Naive thymus-derived CD4-positive, alpha-beta T cell (primary cell): ENCODE measurements at regions not wholly inside any gene's neighbourhood (a gene's known extent, or its start where the extent isn't known, plus 50 kb on each side); places are given as distances from the start of the nearest gene placed in this dataset.
A peak's percentile ranks its signal among the peaks of the same experiment; 100 is the strongest.

Source experiments
- ATAC-seq: fragments of 150-1000 bp; cut with Tn5 transposase; 2 replicates; pipeline ENCODE4 v1.10.0; 2021; ENCODE audit warnings: mild to moderate bottlenecking, moderate library complexity
- CTCF ChIA-PET: fragments of 350-600 bp; sonication (Branson Sonifier 250); formaldehyde crosslinking; loops from one replicate; lab custom pipeline; 2021; ENCODE audit warnings: antibody characterized with exemption; lab: Charles Lee
- POLR2A ChIA-PET: fragments of 350-600 bp; sonication (Branson Sonifier 250); formaldehyde crosslinking; loops from one replicate; lab custom pipeline; 2021; ENCODE audit warnings: antibody characterized with exemption, inconsistent platforms; lab: Charles Lee
- DNase-seq, 9 donors: peaks; one replicate each; pipeline versions ENCODE4 v3.0.0 to v3.0.0-alpha.2; 2020 to 2022; ENCODE audit warnings: mixed read lengths in 1 of 9
- H3K27ac ChIP-seq: one replicate; pipeline ENCODE4 v1.7.0; 2013; ENCODE audit warnings: mild to moderate bottlenecking, low read depth, low read length, moderate library complexity
- H3K27me3 ChIP-seq, 2 donors: one replicate each; pipeline ENCODE4 v1.7.0; 2013; ENCODE audit warnings: low read length in 2 of 2, mild to moderate bottlenecking in 2 of 2, moderate library complexity in 2 of 2; ENCODE audit not compliant: control insufficient read depth in 2 of 2, insufficient read depth in 2 of 2
- H3K36me3 ChIP-seq, 3 experiments: 1 replicate in 2 of 3; 2 replicates in 1 of 3; pipeline ENCODE4 v1.7.0; 2013; ENCODE audit warnings: low read length in 3 of 3, mild to moderate bottlenecking in 3 of 3, moderate library complexity in 1 of 3; ENCODE audit not compliant: insufficient read depth in 3 of 3, control insufficient read depth in 2 of 3
- H3K4me1 ChIP-seq, 2 donors: one replicate each; pipeline ENCODE4 v1.7.0; 2013; ENCODE audit warnings: low read length in 2 of 2, mild to moderate bottlenecking in 2 of 2, moderate library complexity in 1 of 2; ENCODE audit not compliant: control insufficient read depth in 2 of 2, insufficient read depth in 2 of 2
- H3K4me3 ChIP-seq: 2 replicates; pipeline ENCODE4 v1.7.0; 2013; ENCODE audit warnings: mild to moderate bottlenecking, low read length
- H3K9me3 ChIP-seq, 3 experiments: 1 replicate in 2 of 3; 2 replicates in 1 of 3; pipeline ENCODE4 v1.7.0; 2013; ENCODE audit warnings: low read length in 3 of 3; ENCODE audit not compliant: control insufficient read depth in 2 of 3
- H3K27ac Mint-ChIP-seq, 9 donors: one replicate each; pipeline ENCODE4 v1.8.0; 2020 to 2022; ENCODE audit warnings: mixed read lengths in 9 of 9, mild to moderate bottlenecking in 8 of 9, moderate library complexity in 5 of 9, inconsistent platforms in 2 of 9
- H3K27me3 Mint-ChIP-seq, 5 donors: one replicate each; pipeline ENCODE4 v1.8.0; 2021 to 2022; ENCODE audit warnings: mixed read lengths in 5 of 5, mild to moderate bottlenecking in 1 of 5
- H3K36me3 Mint-ChIP-seq, 5 donors: one replicate each; pipeline ENCODE4 v1.8.0; 2020 to 2022; ENCODE audit warnings: mixed read lengths in 5 of 5, mild to moderate bottlenecking in 3 of 5, inconsistent platforms in 1 of 5
- H3K4me1 Mint-ChIP-seq, 7 donors: one replicate each; pipeline ENCODE4 v1.8.0; 2020 to 2022; ENCODE audit warnings: mixed read lengths in 7 of 7, mild to moderate bottlenecking in 3 of 7, inconsistent platforms in 1 of 7
- H3K4me3 Mint-ChIP-seq, 10 donors: one replicate each; pipeline ENCODE4 v1.8.0; 2020 to 2022; ENCODE audit warnings: mild to moderate bottlenecking in 10 of 10, mixed read lengths in 10 of 10, moderate library complexity in 6 of 10, inconsistent platforms in 2 of 10
- H3K9me3 Mint-ChIP-seq, 11 donors: one replicate each; pipeline ENCODE4 v1.8.0; 2020 to 2022; ENCODE audit warnings: mixed read lengths in 11 of 11, mild to moderate bottlenecking in 4 of 11, inconsistent platforms in 1 of 11, moderate library complexity in 1 of 11
- intact Hi-C, 2 donors: fragments of 100-400 bp; cut with micrococcal nuclease; formaldehyde crosslinking; loops; one replicate each; pipeline ENCODE4 v1.15.1; 2023

GRCh38 chr4:35038079-35038805, 1206.1 kb downstream of the ARAP2 start:
- DNase-seq = no peak
- H3K4me1 Mint-ChIP-seq = no peaks in the 10 kb centered on the region
- Histone ChIP-seq H3K27me3 (no peaks in the 10 kb centered on the region), H3K27ac (no peak overlapping the region), H3K36me3 (no peaks in the 10 kb centered on the region), H3K4me3 (no peak overlapping the region), H3K9me3 (peaks cover 0 to 2% (median 0%) of the 10 kb centered on the region in 3 experiments), H3K4me1 (no peaks in the 10 kb centered on the region)
- intact Hi-C loops = no loop called here
- H3K4me3 Mint-ChIP-seq = no peak overlapping the region
- H3K27me3 Mint-ChIP-seq = no peaks in the 10 kb centered on the region
- ChIA-PET POLR2A (no interaction called here), CTCF (no interaction called here)
- no peak overlapping the region for H3K27ac Mint-ChIP-seq
- peaks cover under 1 to 25% (median 4%) of the 10 kb centered on the region in 11 donors for H3K9me3 Mint-ChIP-seq
- peak; percentile 20 for ATAC-seq
- H3K36me3 Mint-ChIP-seq = no peaks in the 10 kb centered on the region

DNA sequence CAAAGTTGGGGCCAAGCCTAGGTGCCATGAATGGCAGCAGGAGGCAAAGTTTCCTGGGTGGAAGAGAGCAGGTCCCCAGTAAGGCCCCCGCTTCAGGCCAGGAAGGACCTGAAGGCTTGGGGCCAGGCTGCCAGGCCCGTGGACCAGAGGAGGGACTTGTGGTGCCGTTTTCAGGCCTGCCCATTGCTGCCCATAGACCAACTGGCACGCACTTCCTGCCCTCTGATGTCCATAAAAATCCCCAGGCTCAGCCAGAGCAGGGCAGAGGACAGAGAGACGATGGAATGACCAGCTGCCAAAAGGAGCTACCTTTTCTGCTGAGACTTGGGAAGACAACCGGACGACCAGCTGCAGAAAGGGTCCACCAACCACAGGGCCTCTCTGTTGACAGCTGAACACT, 1205.5 kb downstream of the ARAP2 start:
- POLR2A ChIA-PET = no interaction called here
- Histone ChIP-seq H3K4me1 (no peaks in the 10 kb centered on the region), H3K27ac (no peak overlapping the region), H3K27me3 (no peaks in the 10 kb centered on the region), H3K36me3 (no peaks in the 10 kb centered on the region), H3K4me3 (no peak overlapping the region), H3K9me3 (peaks cover 0 to 2% (median 0%) of the 10 kb centered on the region in 3 experiments)
- DNase-seq (no peak), ATAC-seq (no peak)
- Mint-ChIP-seq H3K4me1 (no peaks in the 10 kb centered on the region), H3K4me3 (no peak overlapping the region), H3K27ac (no peak overlapping the region), H3K27me3 (no peaks in the 10 kb centered on the region), H3K36me3 (no peaks in the 10 kb centered on the region), H3K9me3 (peaks cover 0 to 25% (median 3%) of the 10 kb centered on the region in 11 donors)
- CTCF ChIA-PET = no interaction called here
- intact Hi-C loops = no loop called here

DNA sequence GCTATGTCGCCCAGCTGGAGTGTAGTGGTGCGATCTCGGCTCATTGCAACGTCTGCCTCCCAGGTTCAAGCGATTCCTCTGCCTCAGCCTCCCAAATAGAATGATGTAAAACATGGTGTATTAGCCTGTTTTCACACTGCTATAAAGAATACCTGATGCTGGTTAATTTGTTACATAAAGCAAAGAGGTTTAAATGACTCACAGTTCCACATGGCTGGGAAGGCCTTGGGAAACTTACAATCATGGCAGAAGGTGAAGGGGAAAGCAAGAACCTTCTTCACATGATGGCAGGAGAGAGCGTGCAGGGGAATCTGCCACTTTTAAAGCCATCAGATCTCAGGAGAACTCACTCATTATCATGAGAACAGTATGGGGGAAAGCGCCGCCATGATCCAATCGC, 1191.8 kb downstream of the ARAP2 start:
- intact Hi-C loops = no loop called here

DNA sequence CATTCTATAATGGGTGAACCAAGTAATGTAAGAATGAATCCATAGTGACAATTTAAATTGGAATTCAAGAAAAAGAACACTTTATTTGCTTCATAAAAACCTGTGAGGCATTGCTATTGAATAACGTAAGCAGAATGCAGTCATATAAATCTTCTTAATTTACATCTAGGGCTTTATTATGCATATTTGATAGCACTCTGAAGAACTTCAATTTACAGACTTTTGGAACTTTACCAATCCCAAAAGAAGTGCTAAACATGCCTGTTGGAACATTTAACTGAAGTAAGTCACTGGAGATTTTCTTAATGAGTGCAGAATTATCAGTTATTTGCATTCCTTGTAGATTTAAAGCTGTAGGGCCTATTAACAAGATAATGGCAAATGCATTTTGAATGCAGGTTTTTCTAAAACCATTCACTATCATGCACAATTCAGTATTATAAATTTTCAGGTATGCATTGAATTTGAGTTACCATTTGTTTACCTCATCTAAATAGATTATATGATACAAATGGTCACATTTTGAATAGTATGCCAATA, 1181.2 kb downstream of the ARAP2 start:
- Mint-ChIP-seq H3K4me3 (no peak overlapping the region), H3K27me3 (no peaks in the 10 kb centered on the region), H3K27ac (no peak overlapping the region), H3K9me3 (peaks cover 0 to 7% (median 3%) of the 10 kb centered on the region in 11 donors), H3K36me3 (no peaks in the 10 kb centered on the region), H3K4me1 (no peaks in the 10 kb centered on the region)
- POLR2A ChIA-PET = no interaction called here
- intact Hi-C loops = no loop called here
- ATAC-seq (no peak), DNase-seq (no peak)
- no peak overlapping the region for H3K27ac ChIP-seq
- H3K4me1 ChIP-seq = no peaks in the 10 kb centered on the region
- H3K9me3 ChIP-seq = no peaks in the 10 kb centered on the region
- no peak overlapping the region for H3K4me3 ChIP-seq
- no peaks in the 10 kb centered on the region for H3K36me3 ChIP-seq
- H3K27me3 ChIP-seq = no peaks in the 10 kb centered on the region
- CTCF ChIA-PET = no interaction called here

More for the DNA sequence above, 1191.8 kb downstream of the ARAP2 start:
- no peaks in the 10 kb centered on the region for H3K4me1 ChIP-seq
- H3K4me3 ChIP-seq = no peak overlapping the region
- Mint-ChIP-seq H3K4me3 (no peak overlapping the region), H3K27me3 (no peaks in the 10 kb centered on the region), H3K9me3 (peaks cover 0 to 10% (median under 1%) of the 10 kb centered on the region in 11 donors), H3K4me1 (no peaks in the 10 kb centered on the region), H3K27ac (no peak overlapping the region), H3K36me3 (no peaks in the 10 kb centered on the region)
- ChIA-PET POLR2A (no interaction called here), CTCF (no interaction called here)
- H3K9me3 ChIP-seq = no peaks in the 10 kb centered on the region
- no peak overlapping the region for H3K27ac ChIP-seq
- no peak for ATAC-seq
- no peaks in the 10 kb centered on the region for H3K36me3 ChIP-seq
- DNase-seq = no peak
- H3K27me3 ChIP-seq = no peaks in the 10 kb centered on the region

GRCh38 chr4:35066406-35066805, 1177.9 kb downstream of the ARAP2 start:
- Histone ChIP-seq H3K36me3 (no peaks in the 10 kb centered on the region), H3K27ac (no peak overlapping the region), H3K4me3 (no peak overlapping the region), H3K4me1 (no peaks in the 10 kb centered on the region), H3K9me3 (no peaks in the 10 kb centered on the region), H3K27me3 (no peaks in the 10 kb centered on the region)
- no peak overlapping the region for H3K4me3 Mint-ChIP-seq
- no peaks in the 10 kb centered on the region for H3K4me1 Mint-ChIP-seq
- ChIA-PET CTCF (no interaction called here), POLR2A (no interaction called here)
- no peak overlapping the region for H3K27ac Mint-ChIP-seq
- DNase-seq (no peak), ATAC-seq (no peak)
- intact Hi-C loops = no loop called here
- peaks cover 0 to 6% (median 0%) of the 10 kb centered on the region in 11 donors for H3K9me3 Mint-ChIP-seq
- no peaks in the 10 kb centered on the region for H3K36me3 Mint-ChIP-seq
- no peaks in the 10 kb centered on the region for H3K27me3 Mint-ChIP-seq

DNA sequence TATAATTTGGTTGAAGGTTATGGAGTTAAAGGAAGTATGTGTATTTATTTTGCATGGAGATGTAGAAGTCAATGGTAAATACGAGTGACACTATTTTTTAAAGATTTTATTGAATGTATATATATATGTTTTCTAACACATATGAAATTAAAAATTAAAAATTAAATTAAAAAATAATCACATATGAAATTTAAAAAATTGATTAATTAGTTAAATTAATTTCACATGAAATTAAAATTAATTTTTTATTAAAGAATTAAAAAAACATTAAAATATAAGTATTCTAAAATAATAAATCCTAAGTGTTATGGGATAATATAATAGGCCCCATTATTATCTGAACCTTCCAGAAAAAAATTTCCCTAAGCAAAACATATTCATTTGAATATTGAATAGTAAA, 1163.5 kb downstream of the ARAP2 start:
- no peaks in the 10 kb centered on the region for H3K27me3 ChIP-seq
- H3K9me3 ChIP-seq = no peaks in the 10 kb centered on the region
- intact Hi-C loops = no loop called here
- ChIA-PET POLR2A (no interaction called here), CTCF (no interaction called here)
- H3K36me3 ChIP-seq = no peaks in the 10 kb centered on the region
- Mint-ChIP-seq H3K9me3 (peaks cover 0 to 11% (median 2%) of the 10 kb centered on the region in 11 donors), H3K27me3 (no peaks in the 10 kb centered on the region), H3K4me1 (no peaks in the 10 kb centered on the region), H3K36me3 (no peaks in the 10 kb centered on the region), H3K4me3 (no peak overlapping the region), H3K27ac (no peak overlapping the region)
- no peak overlapping the region for H3K27ac ChIP-seq
- H3K4me1 ChIP-seq = no peaks in the 10 kb centered on the region
- ATAC-seq (no peak), DNase-seq (no peak)
- no peak overlapping the region for H3K4me3 ChIP-seq

DNA sequence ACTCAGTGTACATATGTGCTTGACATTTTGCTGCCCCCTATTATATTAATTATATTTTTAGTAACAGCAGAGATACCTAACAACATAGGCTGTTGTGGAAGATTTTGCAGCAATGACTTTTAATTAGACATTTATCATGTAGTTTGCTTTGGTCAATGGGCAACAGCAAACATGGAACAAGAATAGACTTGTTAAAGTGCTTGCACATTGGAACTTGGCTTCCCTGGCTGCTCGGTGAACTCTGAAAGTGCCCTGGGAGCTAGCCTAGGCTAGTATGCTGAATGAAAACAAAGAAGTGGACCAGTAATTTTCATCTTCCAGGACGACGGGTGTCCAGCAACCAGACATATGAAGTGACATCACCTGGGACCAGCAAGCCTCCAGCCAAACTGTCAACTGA, 1157.1 kb downstream of the ARAP2 start:
- ATAC-seq = no peak
- Mint-ChIP-seq H3K27me3 (no peaks in the 10 kb centered on the region), H3K9me3 (peaks cover 0 to 3% (median 0%) of the 10 kb centered on the region in 11 donors), H3K27ac (no peak overlapping the region), H3K36me3 (no peaks in the 10 kb centered on the region), H3K4me1 (no peaks in the 10 kb centered on the region), H3K4me3 (no peak overlapping the region)
- no peak for DNase-seq
- no peak overlapping the region for H3K4me3 ChIP-seq
- intact Hi-C loops = no loop called here
- H3K27me3 ChIP-seq = no peaks in the 10 kb centered on the region
- ChIA-PET POLR2A (no interaction called here), CTCF (no interaction called here)
- no peaks in the 10 kb centered on the region for H3K4me1 ChIP-seq
- H3K27ac ChIP-seq = no peak overlapping the region
- no peaks in the 10 kb centered on the region for H3K36me3 ChIP-seq
- no peaks in the 10 kb centered on the region for H3K9me3 ChIP-seq
